ENCODE measurements at regions not wholly inside any gene's neighbourhood (a gene's known extent, or its start where the extent isn't known, plus 50 kb on each side); places are given as distances from the start of the nearest gene placed in this dataset.

DNA sequence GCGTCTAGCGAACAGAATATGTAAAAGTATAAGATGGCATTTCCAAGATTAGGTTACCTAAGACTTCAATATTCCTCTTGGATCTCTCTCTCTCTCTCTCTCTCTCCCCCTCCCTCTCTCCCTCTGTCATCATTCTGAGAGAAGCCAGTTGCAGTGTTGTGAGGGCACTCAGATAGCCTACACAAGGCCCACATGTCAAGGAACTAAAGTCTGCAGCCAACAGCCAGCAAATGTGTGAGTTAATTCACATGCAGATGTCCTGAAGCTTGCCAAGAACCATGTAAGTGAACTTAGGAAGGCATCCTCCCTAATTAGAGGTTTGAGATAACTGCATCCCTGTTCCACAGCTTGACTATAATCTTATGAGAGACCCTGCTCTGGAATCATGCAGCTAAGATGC, 822.9 kb upstream of the PRR20A start:
- Histone ChIP-seq H3K36me3 (ENCODE audit: control insufficient read depth in 2 of 3, insufficient read depth in 3 of 3, low read length in 3 of 3) (no peaks in the 10 kb centered on the region), H3K9ac (ENCODE audit: low read length in 3 of 3) (no peak overlapping the region), H3K9me3 (ENCODE audit: control insufficient read depth in 2 of 3, insufficient read depth in 1 of 3, low read length in 3 of 3) (no peaks in the 10 kb centered on the region), H3K27ac (ENCODE audit: low read depth in 2 of 2, low read length in 2 of 2) (no peak overlapping the region), H3K4me3 (ENCODE audit: low read length in 3 of 3) (no peak overlapping the region), H3K4me1 (ENCODE audit: control insufficient read depth in 2 of 3, insufficient read depth in 2 of 3, low read depth in 1 of 3, low read length in 3 of 3) (no peaks in the 10 kb centered on the region), H3K27me3 (ENCODE audit: control insufficient read depth, insufficient read depth, low read length) (no peaks in the 10 kb centered on the region)
- no peak for FAIRE-seq
- DNase-seq, result no peak
- TF ChIP-seq, protein P1, sequence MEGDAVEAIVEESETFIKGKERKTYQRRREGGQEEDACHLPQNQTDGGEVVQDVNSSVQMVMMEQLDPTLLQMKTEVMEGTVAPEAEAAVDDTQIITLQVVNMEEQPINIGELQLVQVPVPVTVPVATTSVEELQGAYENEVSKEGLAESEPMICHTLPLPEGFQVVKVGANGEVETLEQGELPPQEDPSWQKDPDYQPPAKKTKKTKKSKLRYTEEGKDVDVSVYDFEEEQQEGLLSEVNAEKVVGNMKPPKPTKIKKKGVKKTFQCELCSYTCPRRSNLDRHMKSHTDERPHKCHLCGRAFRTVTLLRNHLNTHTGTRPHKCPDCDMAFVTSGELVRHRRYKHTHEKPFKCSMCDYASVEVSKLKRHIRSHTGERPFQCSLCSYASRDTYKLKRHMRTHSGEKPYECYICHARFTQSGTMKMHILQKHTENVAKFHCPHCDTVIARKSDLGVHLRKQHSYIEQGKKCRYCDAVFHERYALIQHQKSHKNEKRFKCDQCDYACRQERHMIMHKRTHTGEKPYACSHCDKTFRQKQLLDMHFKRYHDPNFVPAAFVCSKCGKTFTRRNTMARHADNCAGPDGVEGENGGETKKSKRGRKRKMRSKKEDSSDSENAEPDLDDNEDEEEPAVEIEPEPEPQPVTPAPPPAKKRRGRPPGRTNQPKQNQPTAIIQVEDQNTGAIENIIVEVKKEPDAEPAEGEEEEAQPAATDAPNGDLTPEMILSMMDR (IDR thresholded peaks at IDR 0.05; ENCODE audit: borderline replicate concordance, extremely low read depth, insufficient read depth), result no peak
- intact Hi-C loops (cut with DNase I), result no loop called here

DNA sequence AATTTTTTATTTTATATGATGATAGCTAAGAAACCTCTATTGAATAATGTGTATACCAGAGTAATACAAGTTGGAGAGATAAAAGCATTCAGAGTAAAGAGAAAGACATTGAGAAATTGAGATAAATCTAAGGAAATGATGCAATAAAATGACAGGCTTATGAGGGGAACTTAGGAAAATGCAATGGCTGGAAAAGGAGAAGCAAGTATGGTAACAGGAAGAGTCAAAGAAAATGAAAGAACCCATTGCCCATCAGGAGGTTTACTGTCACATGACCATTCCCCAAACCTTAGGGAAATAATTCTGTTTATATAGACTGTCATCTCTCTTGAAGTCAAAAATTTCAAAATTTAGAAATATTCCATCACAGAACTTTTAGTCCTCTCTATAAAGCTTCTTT, 808.0 kb upstream of the PRR20A start:
- intact Hi-C loops (cut with DNase I), result no loop called here
- Histone ChIP-seq H3K27me3 (ENCODE audit: control insufficient read depth, insufficient read depth, low read length) (no peaks in the 10 kb centered on the region), H3K9ac (ENCODE audit: low read length in 3 of 3) (no peak overlapping the region), H3K27ac (ENCODE audit: low read depth in 2 of 2, low read length in 2 of 2) (no peak overlapping the region), H3K36me3 (ENCODE audit: control insufficient read depth in 2 of 3, insufficient read depth in 3 of 3, low read length in 3 of 3) (no peaks in the 10 kb centered on the region), H3K9me3 (ENCODE audit: control insufficient read depth in 2 of 3, insufficient read depth in 1 of 3, low read length in 3 of 3) (no peaks in the 10 kb centered on the region), H3K4me1 (ENCODE audit: control insufficient read depth in 2 of 3, insufficient read depth in 2 of 3, low read depth in 1 of 3, low read length in 3 of 3) (no peaks in the 10 kb centered on the region), H3K4me3 (ENCODE audit: low read length in 3 of 3) (no peak overlapping the region)
- TF ChIP-seq, protein P1 (IDR thresholded peaks at IDR 0.05; ENCODE audit: borderline replicate concordance, extremely low read depth, insufficient read depth), result no peak
- DNase-seq (no peak), FAIRE-seq (no peak)

DNA sequence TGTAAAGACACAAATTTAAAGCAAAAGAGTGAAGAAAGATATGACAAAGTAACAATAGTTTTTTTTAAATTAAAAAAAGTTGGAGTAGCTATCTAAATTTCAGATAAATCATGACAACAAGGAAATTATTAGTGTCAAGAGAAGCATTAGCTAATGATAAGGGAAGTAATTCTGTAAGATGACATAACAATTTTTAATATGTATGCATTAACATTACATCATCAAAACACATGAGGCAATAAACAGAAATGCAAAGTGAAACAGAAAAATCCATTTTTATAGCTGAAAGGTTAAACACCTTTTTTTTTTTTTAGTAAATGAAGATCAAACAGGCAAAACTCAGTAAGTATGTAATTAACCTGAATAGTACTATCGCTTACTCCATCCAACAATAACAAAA, 804.9 kb upstream of the PRR20A start:
- Histone ChIP-seq H3K9ac (ENCODE audit: low read length in 3 of 3) (no peak overlapping the region), H3K27me3 (ENCODE audit: control insufficient read depth, insufficient read depth, low read length) (no peaks in the 10 kb centered on the region), H3K4me3 (ENCODE audit: low read length in 3 of 3) (no peak overlapping the region), H3K4me1 (ENCODE audit: control insufficient read depth in 2 of 3, insufficient read depth in 2 of 3, low read depth in 1 of 3, low read length in 3 of 3) (no peaks in the 10 kb centered on the region), H3K9me3 (ENCODE audit: control insufficient read depth in 2 of 3, insufficient read depth in 1 of 3, low read length in 3 of 3) (peaks cover 0 to 3% (median 0%) of the 10 kb centered on the region in 3 donors), H3K27ac (ENCODE audit: low read depth in 2 of 2, low read length in 2 of 2) (no peak overlapping the region), H3K36me3 (ENCODE audit: control insufficient read depth in 2 of 3, insufficient read depth in 3 of 3, low read length in 3 of 3) (no peaks in the 10 kb centered on the region)
- DNase-seq, result no peak
- TF ChIP-seq, protein P1 (IDR thresholded peaks at IDR 0.05; ENCODE audit: borderline replicate concordance, extremely low read depth, insufficient read depth), result no peak
- intact Hi-C loops (cut with DNase I), result no loop called here
- no peak for FAIRE-seq

DNA sequence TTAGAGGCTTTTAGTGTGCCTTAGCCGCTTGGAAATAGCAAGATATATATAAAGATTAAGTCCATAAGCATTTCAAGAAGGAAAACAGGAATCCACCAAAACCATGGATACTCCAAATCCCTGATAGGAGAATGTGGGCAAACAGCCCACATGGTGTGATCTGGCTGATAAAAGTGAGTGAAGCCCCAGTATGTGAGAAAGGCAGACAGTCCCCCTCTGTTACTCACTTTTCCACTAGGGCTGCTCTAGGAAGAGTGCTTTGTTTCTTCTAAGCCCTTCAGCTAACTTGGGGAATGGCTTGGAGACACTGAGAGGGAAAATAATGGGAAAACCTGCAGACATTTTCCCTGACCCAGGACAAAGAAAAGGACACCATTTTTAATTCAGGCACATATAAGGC, 802.3 kb upstream of the PRR20A start:
- Histone ChIP-seq H3K9ac (ENCODE audit: low read length in 3 of 3) (no peak overlapping the region), H3K36me3 (ENCODE audit: control insufficient read depth in 2 of 3, insufficient read depth in 3 of 3, low read length in 3 of 3) (no peaks in the 10 kb centered on the region), H3K27me3 (ENCODE audit: control insufficient read depth, insufficient read depth, low read length) (no peaks in the 10 kb centered on the region), H3K9me3 (ENCODE audit: control insufficient read depth in 2 of 3, insufficient read depth in 1 of 3, low read length in 3 of 3) (peaks cover 0 to 4% (median 0%) of the 10 kb centered on the region in 3 donors), H3K4me1 (ENCODE audit: control insufficient read depth in 2 of 3, insufficient read depth in 2 of 3, low read depth in 1 of 3, low read length in 3 of 3) (no peaks in the 10 kb centered on the region), H3K27ac (ENCODE audit: low read depth in 2 of 2, low read length in 2 of 2) (no peak overlapping the region), H3K4me3 (ENCODE audit: low read length in 3 of 3) (no peak overlapping the region)
- TF ChIP-seq, protein P1 (IDR thresholded peaks at IDR 0.05; ENCODE audit: borderline replicate concordance, extremely low read depth, insufficient read depth), result no peak
- intact Hi-C loops (cut with DNase I), result no loop called here
- DNase-seq, result no peak
- no peak for FAIRE-seq

Measured in kidney (tissue), 13 donors.